HL-60 (cell line): ENCODE measurements at regions not wholly inside any gene's neighbourhood (a gene's known extent, or its start where the extent isn't known, plus 50 kb on each side); places are given as distances from the start of the nearest gene placed in this dataset.

Source experiments
- CTCF ChIP-seq: IDR thresholded peaks from one replicate; pipeline ENCODE4 v1.5.1; 2011; ENCODE audit warnings: low read length, control low read depth, inconsistent platforms; ENCODE audit not compliant: insufficient read depth
- POLR2AphosphoS5 ChIP-seq: IDR thresholded peaks from 2 replicates; pipeline ENCODE4 v1.6.1; 2012; ENCODE audit warnings: low read depth
- REST ChIP-seq: IDR thresholded peaks from 2 replicates; pipeline ENCODE4 v1.6.1; 2012; ENCODE audit warnings: low read depth; ENCODE audit not compliant: insufficient replicate concordance

- TF ChIP-seq CTCF: no peak
- TF ChIP-seq POLR2AphosphoS5: no peak
- TF ChIP-seq REST: no peak
Observed at GRCh38 chr6:12458558-12458957, 168.4 kb downstream of the EDN1 start.
